HEK293 (cell line): ENCODE measurements at regions not wholly inside any gene's neighbourhood (a gene's known extent, or its start where the extent isn't known, plus 50 kb on each side); places are given as distances from the start of the nearest gene placed in this dataset.

ENCODE experiments used
- PRDM1 ChIP-seq: fragments of 450-650 bp; formaldehyde crosslinking; IDR thresholded peaks from 2 replicates; pipeline ENCODE4; 2016; ENCODE audit warnings: missing biosample characterization, missing genetic modification characterization
- ZNF223 ChIP-seq: fragments of 450-650 bp; formaldehyde crosslinking; IDR thresholded peaks from 2 replicates; pipeline ENCODE4 v1.5.1; 2016; ENCODE audit warnings: missing biosample characterization, missing genetic modification characterization
- ZNF274 ChIP-seq, 2 experiments: fragments of 200-500 bp in 1 of 2; fragments of 450-650 bp in 1 of 2; sonication (Bioruptor generic) in 1 of 2; formaldehyde crosslinking in 1 of 2; IDR thresholded peaks; 2 replicates each; pipeline versions ENCODE4 v1.5.1 to v1.6.1; 2014 to 2016; ENCODE audit warnings: borderline replicate concordance in 1 of 2, inconsistent platforms in 1 of 2, low read length in 1 of 2, missing biosample characterization in 1 of 2, missing genetic modification characterization in 1 of 2
- ZNF549 ChIP-seq: fragments of 450-650 bp; IDR thresholded peaks from 2 replicates; pipeline ENCODE4 v1.5.1; 2018; ENCODE audit warnings: missing biosample characterization, missing genetic modification characterization, mild to moderate bottlenecking, inconsistent platforms, moderate library complexity
- ZNF558 ChIP-seq: fragments of 450-650 bp; formaldehyde crosslinking; IDR thresholded peaks from 2 replicates; pipeline ENCODE4 v1.5.1; 2016; ENCODE audit warnings: missing biosample characterization, missing genetic modification characterization
- ZNF571 ChIP-seq: fragments of 450-650 bp; formaldehyde crosslinking; IDR thresholded peaks from 2 replicates; pipeline ENCODE4 v1.5.0; 2017; ENCODE audit warnings: missing biosample characterization, missing genetic modification characterization
- ZNF670 ChIP-seq: fragments of 450-650 bp; formaldehyde crosslinking; IDR thresholded peaks from 2 replicates; pipeline ENCODE4 v1.5.1; 2016; ENCODE audit warnings: missing biosample characterization, missing genetic modification characterization, low read depth
- TF ChIP-seq, protein P1 (sequence below): fragments of 450-650 bp; formaldehyde crosslinking; IDR thresholded peaks from 2 replicates; pipeline ENCODE4 v1.5.1; 2016; ENCODE audit warnings: missing biosample characterization, missing genetic modification characterization
- TF ChIP-seq, protein P2 (sequence below): sonication (generic); formaldehyde crosslinking; IDR thresholded peaks from 2 replicates; pipeline ENCODE4 v1.8.1; 2022; ENCODE audit warnings: mild to moderate bottlenecking, moderate library complexity, missing genetic modification reagents
- TF ChIP-seq, protein P3 (sequence below): fragments of 450-650 bp; formaldehyde crosslinking; IDR thresholded peaks from 2 replicates; pipeline ENCODE4 v1.5.1; 2016; ENCODE audit warnings: missing biosample characterization, missing genetic modification characterization
- TF ChIP-seq, protein P4 (sequence below): fragments of 450-650 bp; IDR thresholded peaks from 2 replicates; pipeline ENCODE4 v1.5.1; 2018; ENCODE audit warnings: missing biosample characterization, missing genetic modification characterization
- TF ChIP-seq, protein P5 (sequence below): fragments of 450-650 bp; formaldehyde crosslinking; IDR thresholded peaks from 2 replicates; pipeline ENCODE4 v1.5.1; 2016; ENCODE audit warnings: missing biosample characterization, missing genetic modification characterization

DNA sequence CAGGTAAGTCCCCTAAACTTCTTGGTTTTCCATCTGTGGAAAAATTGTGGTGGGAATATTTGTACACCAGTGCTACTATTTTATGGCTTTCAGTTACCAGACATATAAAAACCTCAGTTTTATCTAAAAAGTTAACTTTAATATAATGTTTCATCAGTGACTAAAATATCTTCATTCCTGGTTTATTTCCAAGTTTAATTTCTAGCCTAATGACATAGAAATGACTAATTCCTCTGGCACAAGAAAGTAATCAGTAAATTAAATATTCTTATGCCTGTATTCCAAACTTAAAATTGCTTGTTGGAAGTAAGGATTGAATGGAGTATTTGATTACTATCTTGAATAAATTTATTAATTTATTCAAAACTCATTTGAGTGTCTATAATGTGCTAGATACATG is 757.0 kb downstream of the CDH11 start:
- TF ChIP-seq ZNF549 (tag by site-specific recombination) (no peak), ZNF558 (no peak), ZNF670 (tag by site-specific recombination) (no peak), ZNF274 (IDR thresholded peaks at IDR 0.05; ENCODE audit: low read length) (no peak), ZNF274 (tag by site-specific recombination; IDR thresholded peaks at IDR 0.05; ENCODE audit: borderline replicate concordance) (no peak), PRDM1 (tag by site-specific recombination) (no peak), ZNF571 (no peak), ZNF223 (tag by site-specific recombination) (no peak)
- TF ChIP-seq, protein P1, sequence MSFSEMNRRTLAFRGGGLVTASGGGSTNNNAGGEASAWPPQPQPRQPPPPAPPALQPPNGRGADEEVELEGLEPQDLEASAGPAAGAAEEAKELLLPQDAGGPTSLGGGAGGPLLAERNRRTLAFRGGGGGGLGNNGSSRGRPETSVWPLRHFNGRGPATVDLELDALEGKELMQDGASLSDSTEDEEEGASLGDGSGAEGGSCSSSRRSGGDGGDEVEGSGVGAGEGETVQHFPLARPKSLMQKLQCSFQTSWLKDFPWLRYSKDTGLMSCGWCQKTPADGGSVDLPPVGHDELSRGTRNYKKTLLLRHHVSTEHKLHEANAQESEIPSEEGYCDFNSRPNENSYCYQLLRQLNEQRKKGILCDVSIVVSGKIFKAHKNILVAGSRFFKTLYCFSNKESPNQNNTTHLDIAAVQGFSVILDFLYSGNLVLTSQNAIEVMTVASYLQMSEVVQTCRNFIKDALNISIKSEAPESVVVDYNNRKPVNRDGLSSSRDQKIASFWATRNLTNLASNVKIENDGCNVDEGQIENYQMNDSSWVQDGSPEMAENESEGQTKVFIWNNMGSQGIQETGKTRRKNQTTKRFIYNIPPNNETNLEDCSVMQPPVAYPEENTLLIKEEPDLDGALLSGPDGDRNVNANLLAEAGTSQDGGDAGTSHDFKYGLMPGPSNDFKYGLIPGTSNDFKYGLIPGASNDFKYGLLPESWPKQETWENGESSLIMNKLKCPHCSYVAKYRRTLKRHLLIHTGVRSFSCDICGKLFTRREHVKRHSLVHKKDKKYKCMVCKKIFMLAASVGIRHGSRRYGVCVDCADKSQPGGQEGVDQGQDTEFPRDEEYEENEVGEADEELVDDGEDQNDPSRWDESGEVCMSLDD (tag by site-specific recombination), result no peak
- TF ChIP-seq, protein P2, sequence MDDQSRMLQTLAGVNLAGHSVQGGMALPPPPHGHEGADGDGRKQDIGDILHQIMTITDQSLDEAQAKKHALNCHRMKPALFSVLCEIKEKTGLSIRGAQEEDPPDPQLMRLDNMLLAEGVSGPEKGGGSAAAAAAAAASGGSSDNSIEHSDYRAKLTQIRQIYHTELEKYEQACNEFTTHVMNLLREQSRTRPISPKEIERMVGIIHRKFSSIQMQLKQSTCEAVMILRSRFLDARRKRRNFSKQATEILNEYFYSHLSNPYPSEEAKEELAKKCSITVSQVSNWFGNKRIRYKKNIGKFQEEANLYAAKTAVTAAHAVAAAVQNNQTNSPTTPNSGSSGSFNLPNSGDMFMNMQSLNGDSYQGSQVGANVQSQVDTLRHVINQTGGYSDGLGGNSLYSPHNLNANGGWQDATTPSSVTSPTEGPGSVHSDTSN (CRISPR knock-in tag), result no peak
- TF ChIP-seq, protein P3, sequence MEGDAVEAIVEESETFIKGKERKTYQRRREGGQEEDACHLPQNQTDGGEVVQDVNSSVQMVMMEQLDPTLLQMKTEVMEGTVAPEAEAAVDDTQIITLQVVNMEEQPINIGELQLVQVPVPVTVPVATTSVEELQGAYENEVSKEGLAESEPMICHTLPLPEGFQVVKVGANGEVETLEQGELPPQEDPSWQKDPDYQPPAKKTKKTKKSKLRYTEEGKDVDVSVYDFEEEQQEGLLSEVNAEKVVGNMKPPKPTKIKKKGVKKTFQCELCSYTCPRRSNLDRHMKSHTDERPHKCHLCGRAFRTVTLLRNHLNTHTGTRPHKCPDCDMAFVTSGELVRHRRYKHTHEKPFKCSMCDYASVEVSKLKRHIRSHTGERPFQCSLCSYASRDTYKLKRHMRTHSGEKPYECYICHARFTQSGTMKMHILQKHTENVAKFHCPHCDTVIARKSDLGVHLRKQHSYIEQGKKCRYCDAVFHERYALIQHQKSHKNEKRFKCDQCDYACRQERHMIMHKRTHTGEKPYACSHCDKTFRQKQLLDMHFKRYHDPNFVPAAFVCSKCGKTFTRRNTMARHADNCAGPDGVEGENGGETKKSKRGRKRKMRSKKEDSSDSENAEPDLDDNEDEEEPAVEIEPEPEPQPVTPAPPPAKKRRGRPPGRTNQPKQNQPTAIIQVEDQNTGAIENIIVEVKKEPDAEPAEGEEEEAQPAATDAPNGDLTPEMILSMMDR (tag by site-specific recombination), result no peak
- TF ChIP-seq, protein P4, sequence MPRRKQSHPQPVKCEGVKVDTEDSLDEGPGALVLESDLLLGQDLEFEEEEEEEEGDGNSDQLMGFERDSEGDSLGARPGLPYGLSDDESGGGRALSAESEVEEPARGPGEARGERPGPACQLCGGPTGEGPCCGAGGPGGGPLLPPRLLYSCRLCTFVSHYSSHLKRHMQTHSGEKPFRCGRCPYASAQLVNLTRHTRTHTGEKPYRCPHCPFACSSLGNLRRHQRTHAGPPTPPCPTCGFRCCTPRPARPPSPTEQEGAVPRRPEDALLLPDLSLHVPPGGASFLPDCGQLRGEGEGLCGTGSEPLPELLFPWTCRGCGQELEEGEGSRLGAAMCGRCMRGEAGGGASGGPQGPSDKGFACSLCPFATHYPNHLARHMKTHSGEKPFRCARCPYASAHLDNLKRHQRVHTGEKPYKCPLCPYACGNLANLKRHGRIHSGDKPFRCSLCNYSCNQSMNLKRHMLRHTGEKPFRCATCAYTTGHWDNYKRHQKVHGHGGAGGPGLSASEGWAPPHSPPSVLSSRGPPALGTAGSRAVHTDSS, result no peak
- TF ChIP-seq, protein P5, sequence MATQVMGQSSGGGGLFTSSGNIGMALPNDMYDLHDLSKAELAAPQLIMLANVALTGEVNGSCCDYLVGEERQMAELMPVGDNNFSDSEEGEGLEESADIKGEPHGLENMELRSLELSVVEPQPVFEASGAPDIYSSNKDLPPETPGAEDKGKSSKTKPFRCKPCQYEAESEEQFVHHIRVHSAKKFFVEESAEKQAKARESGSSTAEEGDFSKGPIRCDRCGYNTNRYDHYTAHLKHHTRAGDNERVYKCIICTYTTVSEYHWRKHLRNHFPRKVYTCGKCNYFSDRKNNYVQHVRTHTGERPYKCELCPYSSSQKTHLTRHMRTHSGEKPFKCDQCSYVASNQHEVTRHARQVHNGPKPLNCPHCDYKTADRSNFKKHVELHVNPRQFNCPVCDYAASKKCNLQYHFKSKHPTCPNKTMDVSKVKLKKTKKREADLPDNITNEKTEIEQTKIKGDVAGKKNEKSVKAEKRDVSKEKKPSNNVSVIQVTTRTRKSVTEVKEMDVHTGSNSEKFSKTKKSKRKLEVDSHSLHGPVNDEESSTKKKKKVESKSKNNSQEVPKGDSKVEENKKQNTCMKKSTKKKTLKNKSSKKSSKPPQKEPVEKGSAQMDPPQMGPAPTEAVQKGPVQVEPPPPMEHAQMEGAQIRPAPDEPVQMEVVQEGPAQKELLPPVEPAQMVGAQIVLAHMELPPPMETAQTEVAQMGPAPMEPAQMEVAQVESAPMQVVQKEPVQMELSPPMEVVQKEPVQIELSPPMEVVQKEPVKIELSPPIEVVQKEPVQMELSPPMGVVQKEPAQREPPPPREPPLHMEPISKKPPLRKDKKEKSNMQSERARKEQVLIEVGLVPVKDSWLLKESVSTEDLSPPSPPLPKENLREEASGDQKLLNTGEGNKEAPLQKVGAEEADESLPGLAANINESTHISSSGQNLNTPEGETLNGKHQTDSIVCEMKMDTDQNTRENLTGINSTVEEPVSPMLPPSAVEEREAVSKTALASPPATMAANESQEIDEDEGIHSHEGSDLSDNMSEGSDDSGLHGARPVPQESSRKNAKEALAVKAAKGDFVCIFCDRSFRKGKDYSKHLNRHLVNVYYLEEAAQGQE, result no peak
